Lung (tissue), 11 donors: ENCODE measurements at regions not wholly inside any gene's neighbourhood (a gene's known extent, or its start where the extent isn't known, plus 50 kb on each side); places are given as distances from the start of the nearest gene placed in this dataset.

Experiments used
- ATAC-seq: fragments of 200-7000 bp; cut with Tn5 transposase; one replicate; pipeline ENCODE4 v1.9.1; 2020; ENCODE audit warnings: moderate number of reproducible peaks; ENCODE audit not compliant: insufficient read depth, low FRiP score
- DNase-seq, 3 donors: peaks; one replicate each; pipeline ENCODE4 v3.0.0-alpha.2; 2013 to 2017
- H3K27ac ChIP-seq, 2 donors: one replicate each; pipeline ENCODE4 v1.5.1; 2013; ENCODE audit warnings: mild to moderate bottlenecking in 2 of 2, moderate library complexity in 2 of 2, control low read depth in 1 of 2, inconsistent platforms in 1 of 2, low read depth in 1 of 2, low read length in 1 of 2
- H3K27me3 ChIP-seq, 3 donors: one replicate each; pipeline ENCODE4 v1.5.1; 2013; ENCODE audit warnings: low read length in 2 of 3; ENCODE audit not compliant: control insufficient read depth in 3 of 3, insufficient read depth in 3 of 3
- H3K36me3 ChIP-seq, 4 donors: one replicate each; pipeline ENCODE4 v1.5.1; 2013; ENCODE audit warnings: low read length in 4 of 4, mild to moderate bottlenecking in 1 of 4, moderate library complexity in 1 of 4; ENCODE audit not compliant: control insufficient read depth in 4 of 4, insufficient read depth in 4 of 4
- H3K4me1 ChIP-seq, 5 donors: one replicate each; pipeline ENCODE4 v1.5.1; 2013; ENCODE audit warnings: low read length in 5 of 5, mild to moderate bottlenecking in 2 of 5, moderate library complexity in 1 of 5; ENCODE audit not compliant: control insufficient read depth in 5 of 5, insufficient read depth in 5 of 5
- H3K4me3 ChIP-seq: one replicate; pipeline ENCODE4 v1.5.1; 2013; ENCODE audit warnings: mild to moderate bottlenecking, control low read depth, moderate library complexity
- H3K9ac ChIP-seq, 2 donors: one replicate each; pipeline ENCODE4 v1.5.1; 2013; ENCODE audit warnings: low read length in 2 of 2, control low read depth in 1 of 2; ENCODE audit not compliant: insufficient read depth in 1 of 2
- H3K9me3 ChIP-seq, 4 donors: one replicate each; pipeline ENCODE4 v1.5.1; 2013; ENCODE audit warnings: low read length in 3 of 4, mild to moderate bottlenecking in 1 of 4, moderate library complexity in 1 of 4; ENCODE audit not compliant: control insufficient read depth in 4 of 4, insufficient read depth in 3 of 4
- WGBS, 2 donors: extraction: QIAGEN DNeasy Blood & Tissue Kit; methylation state at CpG; one replicate each; pipeline ENCODE4 v1.1.7; 2013; 5-methylcytosine and 5-hydroxymethylcytosine counted together
- TF ChIP-seq, protein P1 (sequence below): IDR thresholded peaks from 2 replicates; pipeline ENCODE4 v1.5.1; 2012; ENCODE audit warnings: mild to moderate bottlenecking; ENCODE audit errors: control extremely low read depth, extremely low read depth
- donor health status: control.
- donor health status: control.
- donor health status: Bipolar disorder and iron deficiency.
- donor health status: healthy.
- donor health status: DM: yes; HTN: yes; CAD: no.

DNA sequence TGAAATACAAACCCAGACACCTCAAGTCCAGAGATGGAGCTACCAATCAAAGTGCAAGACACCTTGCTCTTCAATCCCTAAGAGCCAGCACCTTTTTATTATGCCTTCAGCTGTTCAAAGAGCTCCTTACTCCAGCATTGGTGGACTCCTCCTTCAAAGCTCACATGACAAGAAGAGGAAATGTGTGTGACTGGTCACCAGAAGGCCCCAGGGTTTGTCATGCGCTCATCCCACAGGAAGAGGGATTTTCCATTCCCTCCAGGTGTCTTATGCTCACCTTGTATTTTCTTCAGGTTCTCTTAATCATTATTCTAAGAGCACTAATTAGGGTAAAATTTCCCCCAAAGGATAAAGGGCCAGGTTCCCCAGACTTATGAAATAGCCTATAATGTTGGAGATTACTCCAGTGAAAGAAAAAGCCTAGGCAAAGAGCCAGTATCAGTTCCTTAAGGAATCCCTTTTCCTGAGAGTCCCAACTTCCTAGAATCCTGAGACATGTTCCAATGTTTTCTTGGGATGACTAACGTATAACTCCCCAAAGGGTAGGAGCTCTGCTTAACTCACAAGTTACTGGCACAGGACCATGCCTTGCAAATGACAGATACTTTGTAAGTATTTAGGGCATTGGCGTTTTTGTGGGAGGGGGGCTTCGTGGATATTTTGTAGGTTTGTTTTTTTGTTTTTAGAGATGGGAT is 56.9 kb upstream of the SOX9 start:
- Histone ChIP-seq H3K4me1 (peaks cover 0 to 1% (median 0%) of the 10 kb centered on the region in 5 donors), H3K9ac (no peak overlapping the region), H3K27me3 (no peaks in the 10 kb centered on the region), H3K36me3 (no peaks in the 10 kb centered on the region), H3K9me3 (peaks cover 0 to 3% (median 0%) of the 10 kb centered on the region in 4 donors), H3K27ac (no peak overlapping the region), H3K4me3 (no peak overlapping the region)
- ATAC-seq (no peak), DNase-seq (no peak)
- TF ChIP-seq, protein P1, sequence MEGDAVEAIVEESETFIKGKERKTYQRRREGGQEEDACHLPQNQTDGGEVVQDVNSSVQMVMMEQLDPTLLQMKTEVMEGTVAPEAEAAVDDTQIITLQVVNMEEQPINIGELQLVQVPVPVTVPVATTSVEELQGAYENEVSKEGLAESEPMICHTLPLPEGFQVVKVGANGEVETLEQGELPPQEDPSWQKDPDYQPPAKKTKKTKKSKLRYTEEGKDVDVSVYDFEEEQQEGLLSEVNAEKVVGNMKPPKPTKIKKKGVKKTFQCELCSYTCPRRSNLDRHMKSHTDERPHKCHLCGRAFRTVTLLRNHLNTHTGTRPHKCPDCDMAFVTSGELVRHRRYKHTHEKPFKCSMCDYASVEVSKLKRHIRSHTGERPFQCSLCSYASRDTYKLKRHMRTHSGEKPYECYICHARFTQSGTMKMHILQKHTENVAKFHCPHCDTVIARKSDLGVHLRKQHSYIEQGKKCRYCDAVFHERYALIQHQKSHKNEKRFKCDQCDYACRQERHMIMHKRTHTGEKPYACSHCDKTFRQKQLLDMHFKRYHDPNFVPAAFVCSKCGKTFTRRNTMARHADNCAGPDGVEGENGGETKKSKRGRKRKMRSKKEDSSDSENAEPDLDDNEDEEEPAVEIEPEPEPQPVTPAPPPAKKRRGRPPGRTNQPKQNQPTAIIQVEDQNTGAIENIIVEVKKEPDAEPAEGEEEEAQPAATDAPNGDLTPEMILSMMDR = no peak
- WGBS, 2 donors = 83 to 86% methylated on average over 4 of the region's 4 CpGs

DNA sequence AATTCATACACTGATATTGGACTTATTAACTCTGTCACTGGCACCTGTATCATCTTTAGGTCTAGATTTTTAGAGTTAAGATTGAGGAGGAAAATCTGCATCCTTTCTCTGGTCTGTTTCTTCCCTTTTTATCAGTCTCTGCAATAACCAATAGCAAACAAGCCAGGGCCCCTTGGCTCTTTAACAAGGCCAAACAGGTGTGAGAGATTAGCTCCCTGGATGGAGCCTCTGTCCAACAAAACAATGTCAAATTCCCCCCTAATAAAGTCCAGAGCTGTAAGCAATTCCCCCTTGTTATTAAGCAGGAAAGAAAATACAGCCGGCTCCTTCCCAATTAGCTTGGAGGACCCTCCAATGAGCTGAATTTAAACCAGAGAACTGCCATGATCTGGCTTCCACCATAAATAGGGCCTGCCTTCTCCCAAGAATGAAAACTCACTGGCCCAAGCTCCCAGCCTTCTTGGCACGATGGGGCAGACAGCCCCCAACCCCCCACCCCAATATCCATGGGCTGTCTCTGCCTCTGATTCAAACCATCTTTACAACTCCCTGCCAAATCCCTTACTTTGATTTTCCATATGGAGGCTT is 56.1 kb upstream of the SOX9 start:
- Histone ChIP-seq H3K9me3 (peaks cover 0 to 3% (median 0%) of the 10 kb centered on the region in 4 donors), H3K9ac (no peak overlapping the region)
- 65 to 66% methylated on average over 2 of the region's 2 CpGs for WGBS, 2 donors

DNA sequence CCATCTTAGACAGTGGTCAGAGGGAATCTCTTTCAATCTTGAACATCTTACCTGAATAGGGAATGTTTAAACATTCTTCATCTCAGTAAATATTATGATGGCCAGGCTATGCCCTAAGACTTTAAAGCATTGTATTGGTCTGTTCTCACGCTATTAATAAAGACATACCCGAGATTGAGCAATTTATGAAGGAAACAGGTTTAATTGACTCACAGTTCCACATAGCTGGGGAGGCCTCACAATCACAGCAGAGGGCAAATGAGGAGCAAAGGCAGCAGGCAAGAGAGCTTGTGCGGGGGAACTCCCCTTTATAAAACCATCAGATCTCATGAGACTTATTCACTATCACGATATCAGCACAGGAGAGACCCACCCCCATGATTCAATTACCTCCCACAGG is 55.3 kb upstream of the SOX9 start:
- no peak overlapping the region for H3K9ac ChIP-seq
- no peak for DNase-seq
- H3K4me1 ChIP-seq = no peaks in the 10 kb centered on the region
- peaks cover 0 to 3% (median 0%) of the 10 kb centered on the region in 4 donors for H3K9me3 ChIP-seq
- TF ChIP-seq, protein P1 = no peak
- H3K27ac ChIP-seq = no peak overlapping the region
- no peaks in the 10 kb centered on the region for H3K27me3 ChIP-seq
- H3K36me3 ChIP-seq = no peaks in the 10 kb centered on the region
- no peak for ATAC-seq
- H3K4me3 ChIP-seq = no peak overlapping the region
- WGBS, 2 donors = 88 to 89% methylated on average over 4 of the region's 4 CpGs

More for the DNA sequence above, 56.1 kb upstream of the SOX9 start:
- H3K4me1 ChIP-seq = no peaks in the 10 kb centered on the region
- no peaks in the 10 kb centered on the region for H3K27me3 ChIP-seq
- TF ChIP-seq, protein P1 = no peak
- no peak overlapping the region for H3K27ac ChIP-seq
- H3K4me3 ChIP-seq = no peak overlapping the region
- no peak for ATAC-seq
- no peaks in the 10 kb centered on the region for H3K36me3 ChIP-seq
- DNase-seq = no peak
